OCI-LY7 (cell line): ENCODE measurements at regions not wholly inside any gene's neighbourhood (a gene's known extent, or its start where the extent isn't known, plus 50 kb on each side); places are given as distances from the start of the nearest gene placed in this dataset.

Experiments
- BruUV-seq: library from RNA; stranded (reverse); fragments of 400-500 nt; replicated peaks from 2 replicates; lab custom pipeline; 2021; lab: Mats Ljungman, UMichigan
- CTCF ChIA-PET: fragments of 300-600 bp; sonication (Branson Sonifier 250); formaldehyde crosslinking; loops from one replicate; lab custom pipeline; 2022; ENCODE audit warnings: antibody characterized with exemption; ENCODE audit not compliant: unreplicated experiment; lab: Charles Lee
- POLR2A ChIA-PET: fragments of 300-600 bp; sonication (Branson Sonifier 250); formaldehyde crosslinking; loops from one replicate; lab custom pipeline; 2022; ENCODE audit warnings: antibody characterized with exemption; lab: Charles Lee
- DNase-seq: peaks from one replicate; pipeline ENCODE4 v3.0.0-alpha.2; 2015; ENCODE audit warnings: low spot score
- H2AFZ ChIP-seq: fragments of 200-600 bp; sonication (generic), shearing (Covaris generic); 2 replicates; pipeline ENCODE4 v1.6.1; 2014; ENCODE audit warnings: mild to moderate bottlenecking, antibody characterized with exemption, low read length, moderate library complexity
- H3K27ac ChIP-seq: fragments of 200-600 bp; sonication (generic); 2 replicates; pipeline ENCODE4 v1.5.1; 2014; ENCODE audit warnings: mixed run types, low read depth, mild to moderate bottlenecking, moderate library complexity, low read length, inconsistent platforms; ENCODE audit not compliant: poor library complexity, severe bottlenecking
- H3K36me3 ChIP-seq: fragments of 200-600 bp; sonication (generic); 2 replicates; pipeline ENCODE4 v1.6.1; 2014; ENCODE audit warnings: mild to moderate bottlenecking, antibody characterized with exemption, low read length, moderate library complexity, mixed read lengths; ENCODE audit not compliant: insufficient read depth
- H3K4me1 ChIP-seq: fragments of 200-600 bp; sonication (generic); 2 replicates; pipeline ENCODE4 v1.5.1; 2014; ENCODE audit warnings: mild to moderate bottlenecking, low read length; ENCODE audit not compliant: insufficient read depth, poor library complexity, severe bottlenecking
- H3K4me2 ChIP-seq: fragments of 200-600 bp; sonication (generic); 2 replicates; pipeline ENCODE4 v1.6.1; 2014; ENCODE audit warnings: mild to moderate bottlenecking, low read length
- H3K4me3 ChIP-seq: fragments of 200-600 bp; sonication (generic); 2 replicates; pipeline ENCODE4 v1.5.1; 2014; ENCODE audit warnings: mild to moderate bottlenecking, low read depth, low read length; ENCODE audit not compliant: poor library complexity, severe bottlenecking
- H3K79me2 ChIP-seq: fragments of 200-600 bp; sonication (generic); 2 replicates; pipeline ENCODE4 v1.6.1; 2016; ENCODE audit warnings: low read depth, mild to moderate bottlenecking, low read length, moderate library complexity, mixed read lengths; ENCODE audit not compliant: insufficient read depth
- H3K9me2 ChIP-seq: fragments of 200-600 bp; sonication (generic); 2 replicates; pipeline ENCODE4 v1.6.1; 2016; ENCODE audit warnings: mild to moderate bottlenecking, low read length, mixed read lengths; ENCODE audit not compliant: insufficient read depth
- H3K9me3 ChIP-seq: fragments of 200-600 bp; sonication (generic); 2 replicates; pipeline ENCODE4 v1.6.1; 2014; ENCODE audit warnings: mild to moderate bottlenecking, mixed run types, low read length, mixed read lengths
- H4K20me1 ChIP-seq: fragments of 200-600 bp; sonication (generic); 2 replicates; pipeline ENCODE4 v1.6.1; 2014; ENCODE audit warnings: mild to moderate bottlenecking, antibody characterized with exemption, low read length, moderate library complexity, mixed read lengths; ENCODE audit not compliant: insufficient read depth
- CTCF ChIP-seq: fragments of 200-600 bp; sonication (generic); conservative IDR thresholded peaks from 2 replicates; pipeline ENCODE4 v1.5.1; 2014; ENCODE audit warnings: mild to moderate bottlenecking, antibody characterized with exemption, low read length, moderate library complexity, mixed read lengths
- EZH2phosphoT487 ChIP-seq: fragments of 200-600 bp; sonication (generic); IDR thresholded peaks from 2 replicates; pipeline ENCODE4 v1.6.1; 2018; ENCODE audit warnings: low read depth, borderline replicate concordance, mild to moderate bottlenecking, mixed run types, antibody characterized with exemption, low read length, moderate library complexity, mixed read lengths
- intact Hi-C: fragments of 100-400 bp; cut with micrococcal nuclease; formaldehyde crosslinking; loops from one replicate; pipeline ENCODE4 v1.10.0; 2022; ENCODE audit not compliant: unreplicated experiment

- intact Hi-C loops = no loop called here
- CTCF ChIA-PET = interaction anchor here (0.7 kb wide), 1 partner anchor 365 kb away, joined by 7 read pairs; no protein-coding TSS in a partner anchor
- Histone ChIP-seq H3K9me2 (no peaks in the 10 kb centered on the region), H4K20me1 (no peaks in the 10 kb centered on the region), H3K27ac (no peak overlapping the region), H2AFZ (no peak overlapping the region), H3K79me2 (no peaks in the 10 kb centered on the region), H3K4me3 (no peak overlapping the region), H3K36me3 (no peaks in the 10 kb centered on the region), H3K4me2 (no peak overlapping the region), H3K9me3 (no peaks in the 10 kb centered on the region), H3K4me1 (no peaks in the 10 kb centered on the region)
- DNase-seq = no peak
- no TSS peak for BruUV-seq
- TF ChIP-seq CTCF (no peak), EZH2phosphoT487 (no peak)
- POLR2A ChIA-PET = no interaction called here
Observed at GRCh38 chr10:44650691-44651661, 260.2 kb upstream of the TMEM72 start.

GRCh38 chr10:44651834-44652233 is 259.3 kb upstream of the TMEM72 start:
- DNase-seq = no peak
- Histone ChIP-seq H3K36me3 (no peaks in the 10 kb centered on the region), H3K4me3 (no peak overlapping the region), H3K9me2 (no peaks in the 10 kb centered on the region), H4K20me1 (no peaks in the 10 kb centered on the region), H3K9me3 (no peaks in the 10 kb centered on the region), H2AFZ (no peak overlapping the region), H3K79me2 (no peaks in the 10 kb centered on the region), H3K4me1 (no peaks in the 10 kb centered on the region), H3K4me2 (no peak overlapping the region), H3K27ac (no peak overlapping the region)
- no peak for TF ChIP-seq EZH2phosphoT487
- TF ChIP-seq CTCF = no peak
- no TSS peak for BruUV-seq
- ChIA-PET POLR2A (interaction anchor here (0.7 kb wide), 1 partner anchor 1005 kb away, joined by 3 read pairs; no protein-coding TSS in a partner anchor), CTCF (no interaction called here)
- intact Hi-C loops = no loop called here

- ChIA-PET POLR2A (no interaction called here), CTCF (no interaction called here)
- H3K9me3 ChIP-seq = no peaks in the 10 kb centered on the region
- H4K20me1 ChIP-seq = no peaks in the 10 kb centered on the region
- BruUV-seq = no TSS peak
- H2AFZ ChIP-seq = no peak overlapping the region
- no peak overlapping the region for H3K27ac ChIP-seq
- H3K79me2 ChIP-seq = no peaks in the 10 kb centered on the region
- no peak overlapping the region for H3K4me2 ChIP-seq
- DNase-seq = no peak
- H3K4me1 ChIP-seq = no peaks in the 10 kb centered on the region
- no peaks in the 10 kb centered on the region for H3K9me2 ChIP-seq
- TF ChIP-seq CTCF (no peak), EZH2phosphoT487 (no peak)
- H3K4me3 ChIP-seq = no peak overlapping the region
- intact Hi-C loops = no loop called here
- no peaks in the 10 kb centered on the region for H3K36me3 ChIP-seq
Observed at GRCh38 chr10:44659320-44659719, 251.8 kb upstream of the TMEM72 start.
